PC-3 (cell line): ENCODE measurements at regions not wholly inside any gene's neighbourhood (a gene's known extent, or its start where the extent isn't known, plus 50 kb on each side); places are given as distances from the start of the nearest gene placed in this dataset.

Source experiments
- EZH2 ChIP-seq: fragments of 300-600 bp; sonication (generic); IDR thresholded peaks from one replicate; pipeline ENCODE4 v1.6.1; 2017; ENCODE audit warnings: antibody characterized with exemption, mild to moderate bottlenecking, low read length; ENCODE audit not compliant: unreplicated experiment
- EZH2phosphoT487 ChIP-seq: fragments of 300-600 bp; sonication (generic); IDR thresholded peaks from 2 replicates; pipeline ENCODE4 v1.6.1; 2018; ENCODE audit warnings: mild to moderate bottlenecking, antibody characterized with exemption, low read length, borderline replicate concordance
- TF ChIP-seq, protein P1 (sequence below): fragments of 300-600 bp; sonication (generic); conservative IDR thresholded peaks from 2 replicates; pipeline ENCODE4 v1.5.1; 2017; ENCODE audit warnings: antibody characterized with exemption, low read depth, mild to moderate bottlenecking, low read length

DNA sequence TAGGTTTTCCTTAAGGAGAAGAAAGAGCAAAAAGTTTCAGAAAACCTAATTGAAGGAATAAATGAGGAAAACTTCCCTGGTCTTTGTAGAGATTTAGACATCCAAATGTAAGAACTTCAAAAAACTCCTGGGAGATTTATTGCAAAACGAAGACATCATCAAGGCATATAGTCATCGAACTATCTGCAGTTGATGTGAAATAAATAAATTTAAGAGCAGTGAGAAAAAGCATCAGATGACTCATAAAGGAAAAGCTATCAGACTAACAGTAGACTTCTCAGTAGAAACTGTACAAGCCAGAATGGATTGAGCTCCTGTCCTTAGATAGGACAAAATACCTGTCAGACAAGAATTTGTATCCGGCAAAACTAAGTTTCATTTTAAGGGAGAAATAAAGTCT lies 569.4 kb upstream of the ADAMTS5 start:
- TF ChIP-seq, protein P1, sequence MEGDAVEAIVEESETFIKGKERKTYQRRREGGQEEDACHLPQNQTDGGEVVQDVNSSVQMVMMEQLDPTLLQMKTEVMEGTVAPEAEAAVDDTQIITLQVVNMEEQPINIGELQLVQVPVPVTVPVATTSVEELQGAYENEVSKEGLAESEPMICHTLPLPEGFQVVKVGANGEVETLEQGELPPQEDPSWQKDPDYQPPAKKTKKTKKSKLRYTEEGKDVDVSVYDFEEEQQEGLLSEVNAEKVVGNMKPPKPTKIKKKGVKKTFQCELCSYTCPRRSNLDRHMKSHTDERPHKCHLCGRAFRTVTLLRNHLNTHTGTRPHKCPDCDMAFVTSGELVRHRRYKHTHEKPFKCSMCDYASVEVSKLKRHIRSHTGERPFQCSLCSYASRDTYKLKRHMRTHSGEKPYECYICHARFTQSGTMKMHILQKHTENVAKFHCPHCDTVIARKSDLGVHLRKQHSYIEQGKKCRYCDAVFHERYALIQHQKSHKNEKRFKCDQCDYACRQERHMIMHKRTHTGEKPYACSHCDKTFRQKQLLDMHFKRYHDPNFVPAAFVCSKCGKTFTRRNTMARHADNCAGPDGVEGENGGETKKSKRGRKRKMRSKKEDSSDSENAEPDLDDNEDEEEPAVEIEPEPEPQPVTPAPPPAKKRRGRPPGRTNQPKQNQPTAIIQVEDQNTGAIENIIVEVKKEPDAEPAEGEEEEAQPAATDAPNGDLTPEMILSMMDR, result no peak
- no peak for TF ChIP-seq EZH2
- TF ChIP-seq EZH2phosphoT487, result no peak
